Loucy (cell line): ENCODE measurements at regions not wholly inside any gene's neighbourhood (a gene's known extent, or its start where the extent isn't known, plus 50 kb on each side); places are given as distances from the start of the nearest gene placed in this dataset.

Experiments used
- CTCF ChIP-seq: fragments of 200-600 bp; sonication (generic); conservative IDR thresholded peaks from 2 replicates; pipeline ENCODE4 v1.5.1; 2014; ENCODE audit warnings: mild to moderate bottlenecking, antibody characterized with exemption, low read length
- EZH2phosphoT487 ChIP-seq: fragments of 200-600 bp; IDR thresholded peaks from 2 replicates; pipeline ENCODE4 v1.6.1; 2018; ENCODE audit warnings: antibody characterized with exemption, mild to moderate bottlenecking, moderate library complexity, borderline replicate concordance

- TF ChIP-seq CTCF (no peak), EZH2phosphoT487 (no peak)
Observed at GRCh38 chr13:74346960-74347359, 212.8 kb upstream of the KLF12 start.
